Keratinocyte (primary cell): ENCODE measurements at regions not wholly inside any gene's neighbourhood (a gene's known extent, or its start where the extent isn't known, plus 50 kb on each side); places are given as distances from the start of the nearest gene placed in this dataset.

ENCODE experiments used
- EZH2 ChIP-seq: IDR thresholded peaks from one replicate; pipeline ENCODE4 v1.6.1; 2012; ENCODE audit warnings: inconsistent platforms, mild to moderate bottlenecking, low read length, moderate library complexity
- TF ChIP-seq, protein P1 (sequence below), 3 experiments: IDR thresholded peaks in 1 of 3; conservative IDR thresholded peaks in 1 of 3; optimal IDR thresholded peaks in 1 of 3; 2 replicates in 2 of 3; 3 replicates in 1 of 3; pipeline versions ENCODE3 to v1.5.1; 2011; ENCODE audit warnings: low read length in 3 of 3, mild to moderate bottlenecking in 3 of 3, moderate library complexity in 2 of 3, control low read depth in 1 of 3, inconsistent platforms in 1 of 3; ENCODE audit not compliant: insufficient read depth in 2 of 3; ENCODE audit errors: extremely low read depth in 1 of 3

GRCh38 chr5:115450741-115451140 is 93.8 kb downstream of the FEM1C start:
- TF ChIP-seq, protein P1, sequence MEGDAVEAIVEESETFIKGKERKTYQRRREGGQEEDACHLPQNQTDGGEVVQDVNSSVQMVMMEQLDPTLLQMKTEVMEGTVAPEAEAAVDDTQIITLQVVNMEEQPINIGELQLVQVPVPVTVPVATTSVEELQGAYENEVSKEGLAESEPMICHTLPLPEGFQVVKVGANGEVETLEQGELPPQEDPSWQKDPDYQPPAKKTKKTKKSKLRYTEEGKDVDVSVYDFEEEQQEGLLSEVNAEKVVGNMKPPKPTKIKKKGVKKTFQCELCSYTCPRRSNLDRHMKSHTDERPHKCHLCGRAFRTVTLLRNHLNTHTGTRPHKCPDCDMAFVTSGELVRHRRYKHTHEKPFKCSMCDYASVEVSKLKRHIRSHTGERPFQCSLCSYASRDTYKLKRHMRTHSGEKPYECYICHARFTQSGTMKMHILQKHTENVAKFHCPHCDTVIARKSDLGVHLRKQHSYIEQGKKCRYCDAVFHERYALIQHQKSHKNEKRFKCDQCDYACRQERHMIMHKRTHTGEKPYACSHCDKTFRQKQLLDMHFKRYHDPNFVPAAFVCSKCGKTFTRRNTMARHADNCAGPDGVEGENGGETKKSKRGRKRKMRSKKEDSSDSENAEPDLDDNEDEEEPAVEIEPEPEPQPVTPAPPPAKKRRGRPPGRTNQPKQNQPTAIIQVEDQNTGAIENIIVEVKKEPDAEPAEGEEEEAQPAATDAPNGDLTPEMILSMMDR (optimal IDR thresholded peaks at IDR 0.05 in 1 of 3, IDR thresholded peaks at IDR 0.05 in 1 of 3, conservative IDR thresholded peaks at IDR 0.05 in 1 of 3; ENCODE audit: extremely low read depth in 1 of 3, insufficient read depth in 2 of 3, low read length in 3 of 3), result no peak
- TF ChIP-seq EZH2, result no peak
